ENCODE measurements at regions not wholly inside any gene's neighbourhood (a gene's known extent, or its start where the extent isn't known, plus 50 kb on each side); places are given as distances from the start of the nearest gene placed in this dataset.

- no peak for DNase-seq (ENCODE audit: low read depth)
- no peak overlapping the region for H3K4me3 ChIP-seq (ENCODE audit: low read depth, low read length)
- TF ChIP-seq CTCF (IDR thresholded peaks at IDR 0.05; ENCODE audit: insufficient read depth, low read depth, low read length, missing control alignments) = no peak
Measured at GRCh38 chr14:82533351-82533750, 999.7 kb upstream of the SEL1L start.

GRCh38 chr14:82536566-82536965 lies 1002.9 kb upstream of the SEL1L start:
- no peak for DNase-seq (ENCODE audit: low read depth)
- TF ChIP-seq CTCF (IDR thresholded peaks at IDR 0.05; ENCODE audit: insufficient read depth, low read depth, low read length, missing control alignments) = no peak
- H3K4me3 ChIP-seq (ENCODE audit: low read depth, low read length) = no peak overlapping the region

GRCh38 chr14:82537831-82538230 lies 1004.2 kb upstream of the SEL1L start:
- TF ChIP-seq CTCF (IDR thresholded peaks at IDR 0.05; ENCODE audit: insufficient read depth, low read depth, low read length, missing control alignments) = no peak
- DNase-seq (ENCODE audit: low read depth) = no peak
- H3K4me3 ChIP-seq (ENCODE audit: low read depth, low read length) = no peak overlapping the region

GRCh38 chr14:82546401-82546800 lies 1012.7 kb upstream of the SEL1L start:
- H3K4me3 ChIP-seq (ENCODE audit: low read depth, low read length) = no peak overlapping the region
- no peak for DNase-seq (ENCODE audit: low read depth)
- no peak for TF ChIP-seq CTCF (IDR thresholded peaks at IDR 0.05; ENCODE audit: insufficient read depth, low read depth, low read length, missing control alignments)

GRCh38 chr14:82549306-82549990 lies 1015.8 kb upstream of the SEL1L start:
- no peak overlapping the region for H3K4me3 ChIP-seq (ENCODE audit: low read depth, low read length)
- DNase-seq (ENCODE audit: low read depth) = no peak
- no peak for TF ChIP-seq CTCF (IDR thresholded peaks at IDR 0.05; ENCODE audit: insufficient read depth, low read depth, low read length, missing control alignments)

- TF ChIP-seq CTCF (IDR thresholded peaks at IDR 0.05; ENCODE audit: insufficient read depth, low read depth, low read length, missing control alignments) = no peak
- no peak for DNase-seq (ENCODE audit: low read depth)
- no peak overlapping the region for H3K4me3 ChIP-seq (ENCODE audit: low read depth, low read length)
Measured at GRCh38 chr14:82562881-82563280, 1029.2 kb upstream of the SEL1L start.

GRCh38 chr14:82565825-82566224 lies 1032.2 kb upstream of the SEL1L start:
- no peak for DNase-seq (ENCODE audit: low read depth)
- TF ChIP-seq CTCF (IDR thresholded peaks at IDR 0.05; ENCODE audit: insufficient read depth, low read depth, low read length, missing control alignments) = no peak
- H3K4me3 ChIP-seq (ENCODE audit: low read depth, low read length) = no peak overlapping the region

All from GM12865 (cell line).